ENCODE measurements at regions not wholly inside any gene's neighbourhood (a gene's known extent, or its start where the extent isn't known, plus 50 kb on each side); places are given as distances from the start of the nearest gene placed in this dataset.

DNA sequence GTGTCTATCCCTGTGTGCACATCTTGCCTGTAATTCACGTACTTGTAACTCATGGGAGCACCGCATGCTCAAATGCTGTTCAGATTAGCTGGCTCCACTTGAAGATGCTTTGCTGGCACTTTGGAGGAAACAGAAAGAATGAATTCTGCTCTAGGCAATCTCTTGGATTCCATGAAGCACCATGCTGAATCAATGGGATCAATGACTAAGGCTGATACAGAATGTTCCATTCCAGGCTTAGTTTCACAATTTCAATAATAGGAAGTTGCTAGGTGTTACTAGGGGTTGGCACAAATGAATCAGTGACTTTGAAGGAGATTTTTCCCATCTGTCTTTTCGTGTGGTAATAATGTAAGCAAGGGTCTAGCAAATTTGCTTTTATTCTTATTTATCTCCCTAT lies 328.8 kb downstream of the OSR1 start:
- no peak for DNase-seq

- no peak for DNase-seq
Measured at GRCh38 chr2:19028587-19029375, 329.6 kb downstream of the OSR1 start.

DNA sequence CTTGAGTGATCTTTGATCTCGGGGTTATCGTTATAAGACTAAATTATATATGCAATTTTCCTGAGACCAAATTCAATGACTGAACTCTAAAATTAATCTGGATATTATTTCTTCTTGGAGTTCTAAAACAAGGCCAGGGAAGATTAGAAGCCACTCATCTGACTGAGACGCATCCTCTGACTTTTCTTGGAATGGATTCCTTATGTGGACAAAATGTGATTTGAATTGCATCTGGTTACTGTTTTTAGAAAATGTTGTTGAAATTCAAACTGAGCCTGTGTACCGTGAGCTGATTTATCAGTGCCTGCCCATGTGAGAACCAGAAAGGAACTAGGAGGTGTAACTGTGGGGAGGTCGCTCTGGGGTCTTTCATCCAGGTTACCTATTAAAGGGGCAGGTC lies 330.8 kb downstream of the OSR1 start:
- no peak for DNase-seq

DNA sequence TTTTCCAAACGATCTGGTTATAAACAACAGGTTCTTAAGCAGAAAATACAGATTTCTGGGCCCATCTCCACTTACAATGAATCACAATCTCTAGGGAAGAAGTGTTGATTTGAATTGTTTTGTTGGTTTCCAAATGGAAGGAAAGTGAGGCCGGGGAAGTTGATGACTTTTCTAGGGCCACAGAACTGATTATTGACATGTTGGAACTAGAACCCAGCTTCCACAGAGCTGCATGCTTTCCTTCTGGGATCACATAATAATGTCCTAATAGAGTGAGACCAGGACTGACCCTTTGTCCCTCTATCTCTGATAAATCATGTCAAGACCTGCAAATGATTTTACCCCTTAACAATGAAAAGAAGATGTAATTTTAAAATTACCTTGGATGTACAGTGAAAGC lies 332.2 kb downstream of the OSR1 start:
- DNase-seq, result no peak

DNA sequence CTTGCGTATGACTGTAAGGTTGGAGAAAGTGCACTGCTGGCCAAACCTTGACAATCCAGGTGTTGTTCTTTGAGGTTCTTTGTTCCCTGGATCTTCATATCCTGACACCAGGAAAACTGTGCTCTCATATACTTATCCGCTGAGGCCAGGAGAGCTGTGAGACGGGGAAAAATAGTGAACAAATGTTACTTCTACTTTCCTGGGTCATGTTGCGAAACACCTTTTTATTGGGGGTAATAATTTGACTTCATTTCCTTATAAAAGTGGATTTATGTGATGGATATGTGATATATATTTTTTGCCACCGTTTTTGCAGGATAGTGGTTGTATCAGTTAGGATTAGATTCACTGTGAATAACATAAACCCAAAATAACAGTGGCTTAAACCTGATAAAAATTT lies 336.1 kb downstream of the OSR1 start:
- DNase-seq, result no peak

GRCh38 chr2:19021721-19022120 lies 336.7 kb downstream of the OSR1 start:
- DNase-seq, result no peak

DNA sequence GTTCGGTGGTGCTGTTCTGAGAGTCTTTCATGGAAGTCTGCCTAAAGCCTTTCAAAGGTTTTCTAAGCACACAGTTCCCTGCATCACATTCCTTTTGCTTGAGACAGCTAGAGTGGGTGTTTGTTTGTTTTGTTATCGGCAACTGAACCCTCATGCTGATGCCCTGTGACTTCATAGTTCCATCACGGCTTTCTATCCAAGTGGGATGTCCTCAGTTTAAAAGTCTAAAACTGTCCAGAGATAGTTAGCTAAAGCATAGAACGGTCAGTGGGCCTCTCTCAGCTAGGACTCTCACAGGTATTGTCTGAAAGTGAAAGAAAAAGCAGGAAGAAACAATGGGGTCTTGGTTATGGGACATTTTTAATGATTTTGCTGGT lies 337.3 kb downstream of the OSR1 start:
- no peak for DNase-seq

DNA sequence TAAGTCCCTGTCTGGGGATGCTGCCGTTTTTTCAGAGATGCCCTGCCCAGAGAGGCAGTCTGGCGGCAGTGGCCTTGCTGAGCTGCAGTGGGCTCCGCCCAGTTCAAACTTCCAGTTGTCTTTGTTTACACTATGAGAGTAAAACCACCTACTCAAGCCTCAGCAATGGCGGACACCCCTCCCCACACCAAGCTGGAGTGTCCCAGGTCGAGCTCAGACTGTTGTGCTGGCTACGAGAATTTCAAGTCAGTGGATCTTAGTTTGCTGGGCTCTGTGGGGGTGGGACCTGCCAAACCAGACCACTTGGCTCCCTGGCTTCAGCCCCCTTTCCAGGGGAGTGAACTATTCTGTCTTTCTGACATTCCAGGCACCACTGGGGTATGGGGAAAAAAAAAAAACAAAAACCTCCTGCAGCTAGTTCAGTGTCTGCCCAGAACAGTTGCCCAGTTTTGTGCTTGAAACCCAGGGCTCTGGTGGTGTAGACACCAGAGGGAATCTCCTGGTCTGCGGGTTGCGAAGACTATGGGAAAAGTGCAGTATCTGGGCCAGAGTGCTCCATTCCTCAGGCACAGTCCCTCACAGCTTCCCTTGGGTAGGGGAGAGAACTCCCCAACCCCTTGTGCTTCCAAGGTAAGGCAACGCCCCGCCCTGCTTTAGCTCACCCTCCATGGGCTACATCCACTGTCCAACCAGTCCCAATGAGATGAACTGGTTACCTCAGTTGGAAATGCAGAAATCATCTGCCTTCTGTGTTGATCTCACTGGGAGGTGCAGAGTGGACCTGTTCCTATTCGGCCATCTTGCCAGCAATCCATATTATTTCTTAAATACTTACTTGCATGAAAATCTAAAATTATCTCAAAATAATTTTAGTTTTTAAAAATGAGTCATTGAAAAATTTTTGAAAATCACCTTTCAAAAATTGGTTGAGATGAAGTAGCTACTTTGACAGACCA lies 338.0 kb downstream of the OSR1 start:
- no peak for DNase-seq

GRCh38 chr2:19009510-19009909 lies 348.9 kb downstream of the OSR1 start:
- DNase-seq, result no peak

- DNase-seq, result no peak
Measured at GRCh38 chr2:19003554-19003953, 354.9 kb downstream of the OSR1 start.

GRCh38 chr2:19000776-19001175 lies 357.6 kb downstream of the OSR1 start:
- no peak for DNase-seq

DNA sequence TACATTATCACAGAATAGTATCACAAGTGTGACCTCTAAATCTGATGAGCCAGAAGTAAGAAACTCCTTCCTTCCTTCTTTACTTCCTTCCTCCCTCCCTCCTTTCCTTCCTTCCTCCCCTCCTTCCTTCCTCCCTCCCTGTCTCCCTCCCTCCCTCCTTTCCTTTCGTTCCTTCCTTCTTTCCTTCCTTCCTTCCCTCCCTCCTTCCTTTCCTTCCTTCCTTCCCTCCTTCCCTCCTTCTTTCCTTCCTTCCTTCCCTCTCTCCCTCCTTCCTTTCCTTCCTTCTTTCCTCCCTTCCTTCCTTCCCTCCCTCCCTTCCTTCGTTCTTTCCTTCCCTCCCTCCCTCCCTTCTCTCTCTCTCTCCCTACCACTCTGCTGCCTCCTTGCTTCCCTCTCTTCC lies 359.2 kb downstream of the OSR1 start:
- no peak for DNase-seq

GRCh38 chr2:18998491-18998890 lies 359.9 kb downstream of the OSR1 start:
- no peak for DNase-seq

GRCh38 chr2:18993756-18994338 lies 364.6 kb downstream of the OSR1 start:
- DNase-seq, result no peak

DNA sequence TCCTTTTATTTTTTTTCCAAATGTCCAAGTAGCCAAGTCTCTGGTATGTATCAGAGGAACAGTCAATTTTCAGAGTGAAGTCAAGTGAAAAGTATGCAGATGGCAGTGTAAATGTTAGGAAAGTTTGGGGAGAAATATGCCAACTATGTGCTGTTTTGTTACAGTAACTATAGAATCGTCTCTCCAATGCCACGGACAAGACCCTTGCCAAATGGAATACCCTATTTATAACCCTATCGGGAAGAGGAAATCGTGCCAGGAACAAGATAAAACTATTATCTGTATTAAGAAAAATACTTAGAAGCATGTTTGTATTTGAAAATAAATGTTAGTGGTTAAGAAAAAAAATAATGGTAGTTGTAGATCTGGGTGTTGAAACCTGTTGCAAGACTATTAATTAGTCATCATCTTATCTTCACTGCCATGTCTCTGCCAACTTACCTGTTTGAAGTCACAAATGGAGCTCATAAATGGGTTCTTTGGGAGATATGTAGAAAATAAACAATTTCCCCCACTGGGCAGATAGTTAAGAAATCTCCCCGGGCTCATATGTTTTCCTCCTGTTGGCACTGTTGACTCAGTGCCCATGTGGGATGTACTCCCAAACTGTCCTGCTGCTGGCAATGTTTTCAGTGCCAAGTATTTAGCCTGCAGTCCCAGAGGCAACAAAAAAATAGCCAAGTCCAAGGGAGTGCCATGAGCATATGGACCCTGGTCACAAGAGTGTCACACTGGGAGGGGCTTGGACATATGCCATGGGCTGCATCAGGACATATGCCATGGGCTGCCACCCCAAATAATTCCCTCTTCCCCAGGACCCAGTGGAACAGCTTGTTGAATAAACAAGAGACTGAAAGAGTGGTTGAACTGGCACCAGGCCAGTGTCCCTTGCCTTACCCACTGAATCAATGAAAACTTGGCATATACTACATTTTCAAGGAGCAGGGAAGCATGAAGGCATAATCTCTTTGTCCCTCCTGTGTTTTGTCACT lies 366.9 kb downstream of the OSR1 start:
- DNase-seq, result no peak

GRCh38 chr2:18988631-18989232 lies 369.7 kb downstream of the OSR1 start:
- no peak for DNase-seq

DNA sequence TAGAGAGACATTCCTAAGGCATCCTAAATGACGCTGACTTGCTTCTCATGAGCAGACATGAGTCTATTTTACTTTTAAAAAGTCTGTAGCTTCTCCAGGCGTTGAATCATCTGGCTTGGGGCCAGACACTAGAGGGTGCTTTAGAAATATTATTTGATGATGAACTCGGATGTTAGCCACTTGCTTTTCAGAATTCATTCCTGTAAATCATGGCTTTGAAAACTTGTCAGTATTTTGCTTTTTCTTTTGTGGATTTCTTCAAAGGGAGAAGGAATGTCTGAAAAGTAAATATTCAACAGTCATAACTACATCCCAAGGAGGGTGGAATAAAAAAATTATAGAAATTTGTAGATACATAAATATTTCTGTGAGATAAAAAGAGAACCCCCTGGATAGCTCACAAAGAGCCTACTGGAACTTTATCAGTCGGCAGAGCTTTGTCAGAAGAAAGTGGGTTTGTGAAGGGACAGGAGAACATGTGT lies 370.8 kb downstream of the OSR1 start:
- DNase-seq, result no peak

DNA sequence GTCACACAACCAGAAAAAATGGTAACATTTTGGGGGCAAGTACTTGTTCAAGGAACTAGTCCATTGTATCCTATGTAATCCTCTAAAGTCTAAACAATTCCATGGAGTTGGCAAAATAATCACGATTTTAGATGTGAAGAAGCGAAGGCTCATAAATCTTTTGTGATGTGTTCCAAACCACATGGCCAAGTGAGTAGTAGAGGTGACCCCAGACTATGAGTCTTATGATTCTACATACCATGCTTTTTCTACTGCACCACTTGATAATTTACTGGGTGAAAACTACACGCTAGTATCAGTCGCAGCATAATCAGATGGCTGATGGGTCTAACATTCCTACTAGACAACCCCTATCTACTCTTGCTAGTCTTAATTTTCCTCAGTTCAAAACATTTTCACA lies 371.4 kb downstream of the OSR1 start:
- no peak for DNase-seq

DNA sequence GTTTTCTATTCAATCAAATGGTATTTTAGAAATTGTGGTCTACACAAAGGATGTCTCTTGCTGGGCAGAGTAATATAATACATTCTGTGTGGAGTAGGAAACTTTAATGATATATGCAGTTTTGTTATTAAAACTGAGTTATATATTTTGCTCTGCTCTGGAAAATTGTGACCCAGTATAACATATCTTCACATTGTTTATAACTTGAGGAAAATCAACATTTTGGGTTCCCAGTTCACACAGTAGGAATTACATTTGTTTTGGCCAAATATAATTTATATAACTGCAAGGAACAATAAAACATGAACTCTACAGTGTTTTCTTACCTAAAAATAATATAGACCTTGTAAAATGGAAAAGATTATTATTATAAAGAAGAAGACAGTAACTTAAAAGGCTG lies 372.4 kb downstream of the OSR1 start:
- DNase-seq, result no peak

GRCh38 chr2:18980786-18981430 lies 377.5 kb downstream of the OSR1 start:
- no peak for DNase-seq

GRCh38 chr2:18980104-18980785 lies 378.2 kb downstream of the OSR1 start:
- no peak for DNase-seq

Measured in T-helper 9 cell (primary cell).